HG02759 (cell line): ENCODE measurements at regions not wholly inside any gene's neighbourhood (a gene's known extent, or its start where the extent isn't known, plus 50 kb on each side); places are given as distances from the start of the nearest gene placed in this dataset.
"Not testable (repeated sequence)": the region's sequence is repeated elsewhere in the genome, so short reads cannot be mapped to it uniquely, and the experiment has no call there.

Experiments
- ATAC-seq: cut with Tn5 transposase; IDR thresholded peaks from one replicate; pipeline ENCODE4 v1.9.1; 2021; ENCODE audit warnings: mild to moderate bottlenecking, moderate library complexity; ENCODE audit not compliant: unreplicated experiment

DNA sequence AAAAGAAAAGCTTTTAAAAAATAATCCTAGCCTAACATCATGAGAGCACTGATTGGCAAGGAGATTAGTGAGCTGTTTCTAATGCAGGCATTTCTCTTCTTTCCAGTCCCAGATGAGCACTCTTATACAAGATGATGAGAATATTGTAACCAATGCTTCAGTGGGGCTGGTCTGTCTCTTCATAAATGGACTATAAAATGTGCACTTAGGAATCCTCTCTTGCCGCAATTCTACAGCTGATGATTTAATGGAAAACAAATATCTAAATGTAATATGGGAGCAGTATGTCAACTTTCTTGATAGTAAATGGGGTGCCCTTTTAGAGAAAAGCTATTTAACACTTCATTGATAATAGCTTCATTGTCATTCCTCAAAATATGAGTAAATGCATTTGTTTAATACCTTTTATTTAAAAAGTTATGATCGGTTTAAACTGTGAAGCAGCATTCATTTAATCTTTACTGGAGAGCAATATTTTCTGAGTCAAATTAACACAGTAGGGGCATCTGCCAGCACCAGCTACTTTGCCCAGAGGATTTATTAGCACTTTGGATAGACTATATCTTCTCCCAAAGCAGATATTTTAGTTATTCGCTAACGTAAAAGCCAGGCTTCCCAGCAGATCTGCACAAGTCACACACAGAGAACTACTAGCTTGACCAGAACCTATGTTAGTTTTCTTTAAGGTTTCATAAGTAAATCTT lies 985.9 kb downstream of the DIPK2A start:
- ATAC-seq: no peak

DNA sequence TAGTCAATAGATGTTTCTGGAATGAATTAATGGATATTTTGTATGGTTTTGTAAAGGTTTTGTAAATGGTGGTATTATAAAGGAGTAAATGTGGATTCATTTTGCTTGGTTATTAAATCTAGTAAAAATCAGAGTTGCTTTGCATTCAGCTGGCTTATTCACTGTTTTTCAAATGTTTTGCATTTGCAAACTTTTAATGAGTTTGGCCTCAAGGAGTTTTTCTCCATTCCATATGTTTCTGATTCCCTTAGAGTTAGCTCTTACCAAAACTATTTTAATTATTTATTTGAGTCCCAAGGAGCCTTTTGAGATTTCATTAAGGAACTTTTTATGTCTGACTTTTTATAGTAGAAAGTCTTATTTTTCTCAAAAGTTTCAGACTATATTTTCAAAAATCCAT lies 992.2 kb downstream of the DIPK2A start:
- no peak for ATAC-seq

DNA sequence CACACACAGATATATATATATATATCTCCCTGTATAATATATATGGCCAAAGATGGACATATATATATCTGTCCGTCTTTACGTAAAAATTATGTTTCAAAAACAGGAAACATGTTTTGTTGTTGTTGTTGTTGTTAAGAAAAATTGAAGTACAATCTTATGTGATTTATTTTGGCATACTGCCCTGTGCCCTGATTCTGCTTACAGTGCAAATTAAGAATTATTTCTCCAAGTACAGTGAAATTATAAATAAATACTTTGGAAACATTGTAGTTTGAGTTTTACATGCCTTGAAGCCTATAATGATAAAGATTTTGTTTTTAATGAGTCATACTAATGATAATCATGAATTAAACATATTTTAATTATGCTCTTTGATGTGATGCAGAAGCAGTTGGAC lies 994.9 kb downstream of the DIPK2A start:
- ATAC-seq: no peak

DNA sequence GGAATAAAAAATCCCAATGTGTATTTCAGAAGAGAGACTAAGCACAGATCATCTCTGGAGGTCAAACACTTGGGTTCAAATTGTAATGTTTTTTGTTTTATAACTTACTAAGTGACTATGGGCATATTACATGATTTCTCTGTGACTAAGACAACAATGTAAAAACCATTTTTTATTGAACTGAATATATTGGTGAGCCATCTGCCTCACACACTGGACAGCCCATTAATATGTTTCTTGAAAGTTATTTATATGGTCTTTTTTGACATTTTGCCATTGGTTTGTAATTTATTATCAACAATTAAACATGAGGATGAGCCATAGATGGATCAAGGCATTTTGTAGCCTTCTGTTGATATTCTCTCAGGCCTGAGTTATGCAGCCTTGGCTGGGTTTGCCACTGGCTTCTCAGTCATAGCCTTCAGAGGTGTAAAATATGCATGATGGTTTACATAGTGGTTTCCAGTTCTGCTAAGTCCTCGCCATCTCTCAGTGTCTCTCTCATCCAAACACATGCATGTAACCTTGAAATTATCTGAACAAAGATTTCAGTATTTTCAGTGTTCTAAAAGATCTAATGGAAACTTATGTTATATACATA lies 997.2 kb downstream of the DIPK2A start:
- ATAC-seq: no peak

DNA sequence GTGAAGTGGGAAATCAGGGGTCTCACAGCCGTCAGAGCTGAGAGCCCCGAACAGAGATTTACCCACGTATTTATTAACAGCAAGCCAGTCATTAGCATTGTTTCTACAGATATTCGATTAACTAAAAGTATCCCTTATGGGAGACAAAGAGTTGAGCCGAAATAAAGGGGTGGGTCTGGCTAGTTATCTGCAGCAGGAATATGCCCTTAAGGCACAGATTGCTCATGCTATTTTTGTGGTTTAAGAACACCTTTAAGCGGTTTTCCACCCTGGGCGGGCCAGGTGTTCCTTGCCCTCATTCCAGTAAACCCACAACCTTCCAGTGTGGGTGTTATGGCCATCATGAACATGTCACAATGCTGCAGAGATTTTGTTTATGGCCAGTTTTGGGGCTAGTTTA lies 1012.9 kb downstream of the DIPK2A start:
- not testable (repeated sequence) for ATAC-seq

DNA sequence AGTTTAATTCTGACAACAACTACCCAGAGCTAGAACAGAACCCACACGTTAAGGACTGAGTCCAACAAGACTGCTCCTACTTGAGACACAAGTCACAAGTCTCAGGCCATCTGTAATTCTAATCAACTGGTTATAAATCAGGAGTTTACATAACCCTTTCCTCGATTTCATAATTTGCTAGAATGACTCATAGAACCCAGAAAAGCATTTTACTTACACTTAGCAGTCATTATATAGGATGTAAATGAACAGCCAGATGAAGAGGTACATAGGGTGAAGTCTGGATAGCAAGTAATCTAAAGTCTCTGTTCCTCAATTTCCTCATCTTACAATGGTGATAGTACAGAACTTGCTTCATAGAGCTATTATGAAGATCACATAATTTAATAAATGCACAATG lies 1018.2 kb downstream of the DIPK2A start:
- ATAC-seq: no peak

DNA sequence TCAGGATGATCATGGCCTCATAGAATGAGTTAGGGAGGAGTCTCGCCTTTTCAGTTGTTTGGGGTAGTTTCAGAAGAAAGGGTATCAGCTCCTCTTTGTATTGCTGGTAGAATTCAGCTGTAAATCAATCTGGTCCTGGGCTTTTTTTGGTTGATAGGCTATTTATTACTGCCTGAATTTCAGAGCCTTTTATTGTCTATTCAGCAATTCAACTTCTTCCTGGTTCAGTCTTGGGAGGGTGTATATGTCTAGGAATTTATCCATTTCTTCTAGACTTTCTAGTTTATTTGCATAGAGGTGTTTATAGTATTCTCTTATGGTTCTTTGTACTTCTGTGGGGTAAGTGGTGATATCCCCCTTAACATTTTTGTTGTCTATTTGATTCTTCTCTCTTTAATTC lies 1024.2 kb downstream of the DIPK2A start:
- ATAC-seq: no peak

DNA sequence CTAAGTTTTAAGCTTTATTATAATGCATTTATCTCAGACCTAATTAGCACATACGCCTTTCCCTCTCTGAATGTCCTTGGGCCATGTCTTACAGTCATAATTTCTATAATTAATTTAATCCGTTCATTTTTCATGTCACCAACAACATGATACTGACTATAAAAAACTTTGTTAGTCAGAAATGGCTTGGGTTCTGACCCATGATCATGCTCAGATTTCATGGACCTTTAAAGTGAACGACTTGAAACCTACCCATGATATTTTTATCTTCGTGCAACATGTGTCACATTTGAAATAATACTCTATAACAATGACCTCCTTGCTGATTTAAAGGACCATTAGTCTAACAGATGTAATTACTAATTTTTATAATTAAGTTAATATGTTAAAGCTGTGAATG lies 1033.8 kb downstream of the DIPK2A start:
- ATAC-seq: no peak

DNA sequence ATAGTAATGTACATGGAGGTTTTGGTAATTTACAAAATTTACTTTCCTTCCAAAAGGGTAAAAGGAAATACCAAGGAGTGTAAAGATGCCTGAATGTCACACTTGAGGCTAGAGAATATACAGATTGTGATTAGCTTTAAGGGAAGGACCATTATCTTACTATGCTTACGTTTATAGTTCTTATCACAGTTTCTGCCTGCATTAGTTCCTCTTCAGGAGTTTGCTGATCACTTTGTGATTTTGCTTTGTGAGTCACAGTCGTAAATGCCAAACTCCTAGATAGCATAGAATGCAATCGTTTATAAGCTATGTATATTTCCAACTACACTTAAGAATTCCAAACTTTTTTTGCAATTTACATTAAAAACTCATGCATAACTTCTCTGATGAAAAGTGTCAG lies 1034.6 kb downstream of the DIPK2A start:
- no peak for ATAC-seq

DNA sequence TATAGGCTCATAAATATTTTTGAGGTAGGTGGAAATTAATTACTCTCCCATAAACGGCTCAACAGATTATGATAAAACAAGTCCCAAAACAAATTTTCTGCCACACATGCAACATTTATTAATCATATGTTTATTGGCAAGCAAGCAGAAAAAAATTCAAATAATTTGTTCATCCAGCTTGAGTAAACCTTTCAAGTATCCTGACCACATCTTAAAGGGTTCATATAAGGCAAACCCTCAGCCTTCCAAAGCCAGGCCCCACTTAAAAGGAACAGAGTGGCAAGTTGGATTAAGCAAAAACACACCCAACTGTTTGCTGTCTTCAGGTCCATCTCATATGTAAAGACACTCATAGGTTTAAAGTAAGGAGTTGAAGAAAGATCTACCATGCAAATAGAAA lies 1042.3 kb downstream of the DIPK2A start:
- ATAC-seq: no peak

DNA sequence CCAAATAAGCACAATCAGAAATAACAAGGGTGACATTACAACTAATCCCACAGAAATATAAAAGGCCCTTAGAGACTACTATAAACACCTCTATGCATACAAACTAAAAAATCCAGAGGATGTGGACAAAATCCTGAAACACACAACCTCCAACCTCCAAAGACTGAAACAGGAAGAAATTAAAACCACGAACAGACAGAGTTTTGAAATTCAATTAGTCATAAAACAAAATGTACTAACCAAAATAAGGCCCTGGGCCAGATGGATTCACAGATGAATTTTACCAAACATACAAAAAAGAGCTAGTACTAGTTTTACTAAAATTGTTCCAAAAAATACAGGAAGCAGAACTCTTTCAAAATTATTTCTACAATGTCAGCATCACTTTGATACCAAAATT lies 1043.6 kb downstream of the DIPK2A start:
- no peak for ATAC-seq

DNA sequence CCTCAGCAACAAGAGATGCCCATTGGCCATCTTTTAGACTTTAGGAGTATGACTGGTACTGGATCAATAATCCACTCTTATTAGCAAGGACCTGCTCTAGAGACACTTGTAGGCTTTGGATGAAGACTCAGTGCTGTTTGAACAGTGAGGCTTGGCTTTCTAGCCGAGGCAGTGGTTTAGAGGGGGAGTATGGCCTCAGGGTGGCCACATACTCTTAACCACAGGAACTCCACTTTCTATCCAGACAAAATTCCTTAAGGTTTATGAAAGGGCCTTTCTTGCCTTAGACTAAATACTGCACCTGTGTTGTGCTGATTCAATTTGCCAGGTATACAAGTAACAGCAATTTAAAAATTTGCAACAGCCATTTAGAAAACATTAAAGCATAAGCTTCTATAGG lies 1046.3 kb downstream of the DIPK2A start:
- ATAC-seq: no peak

DNA sequence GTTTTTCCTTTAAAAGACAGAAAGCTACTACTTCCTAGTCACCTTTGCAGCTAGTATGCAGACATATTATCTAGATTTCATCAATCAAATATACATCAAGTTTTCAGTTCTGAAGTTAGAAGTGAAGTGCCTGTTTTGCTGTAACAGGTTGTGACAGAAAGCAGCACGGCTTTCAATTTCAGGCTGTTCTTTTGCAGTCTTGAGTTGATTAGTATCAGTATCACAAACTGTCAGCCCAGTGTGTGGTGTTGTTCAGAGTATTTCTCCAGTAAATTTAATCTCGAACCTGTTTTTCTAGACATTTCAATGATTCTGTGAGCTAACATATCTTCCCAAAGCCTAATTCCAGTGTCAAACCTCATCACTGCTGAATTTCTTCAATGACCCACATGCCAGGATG lies 1050.8 kb downstream of the DIPK2A start:
- no peak for ATAC-seq

DNA sequence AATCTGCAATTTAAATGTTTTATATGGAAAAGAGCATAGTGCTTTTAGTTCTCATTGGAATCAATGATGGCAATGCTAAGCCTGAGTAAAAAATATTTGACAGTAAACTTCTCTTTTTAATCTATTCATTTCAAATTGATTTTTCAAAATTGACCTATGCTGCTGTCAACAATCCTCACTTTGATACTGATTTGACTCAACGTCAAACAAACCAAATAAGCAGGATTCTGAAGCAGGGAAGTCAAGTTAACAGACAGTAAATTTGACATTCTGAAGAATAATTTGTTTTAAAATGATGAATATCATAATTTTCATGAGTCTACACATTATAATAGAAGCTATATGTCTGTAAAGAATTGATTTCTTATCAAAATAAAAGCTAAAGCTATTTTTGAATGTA lies 1053.1 kb downstream of the DIPK2A start:
- no peak for ATAC-seq

DNA sequence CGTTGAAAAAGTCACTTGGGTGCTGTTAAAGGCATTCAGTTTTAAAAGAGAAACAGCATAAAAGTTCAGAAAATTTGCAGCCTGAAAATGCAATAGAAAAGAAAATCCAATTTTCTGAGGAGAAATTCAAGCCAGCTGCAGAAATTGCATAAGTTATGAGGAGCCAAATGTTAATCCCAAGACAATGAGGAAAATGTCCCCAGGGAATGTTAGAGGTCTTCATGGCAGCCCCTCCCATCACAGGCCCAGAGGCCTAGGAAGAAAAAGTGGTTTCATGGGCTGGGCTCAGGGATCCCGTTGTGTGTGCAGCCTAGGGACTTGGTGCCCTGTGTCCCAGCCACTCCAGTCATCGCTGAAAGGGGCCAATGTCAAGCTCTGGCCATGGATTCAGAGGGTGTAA lies 1055.6 kb downstream of the DIPK2A start:
- not testable (repeated sequence) for ATAC-seq

DNA sequence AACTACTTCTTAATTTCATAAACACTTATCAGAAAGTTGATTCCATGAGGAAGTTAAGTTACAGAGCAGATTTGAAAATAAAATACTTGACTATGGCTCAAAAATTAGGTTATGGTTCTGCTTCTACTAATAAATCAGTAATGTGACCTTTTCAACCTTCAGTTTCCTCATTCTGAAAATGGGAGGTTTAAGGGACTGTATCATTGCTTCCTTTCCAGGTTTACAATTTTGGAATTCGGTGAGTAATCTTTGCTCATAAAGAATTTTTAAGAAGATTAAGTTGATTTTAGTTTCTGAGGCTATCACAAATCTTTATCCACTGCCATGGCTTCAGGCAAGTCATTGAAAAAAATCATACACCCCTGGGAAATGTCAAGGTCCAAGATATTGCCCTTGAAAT lies 1061.2 kb downstream of the DIPK2A start:
- no peak for ATAC-seq

DNA sequence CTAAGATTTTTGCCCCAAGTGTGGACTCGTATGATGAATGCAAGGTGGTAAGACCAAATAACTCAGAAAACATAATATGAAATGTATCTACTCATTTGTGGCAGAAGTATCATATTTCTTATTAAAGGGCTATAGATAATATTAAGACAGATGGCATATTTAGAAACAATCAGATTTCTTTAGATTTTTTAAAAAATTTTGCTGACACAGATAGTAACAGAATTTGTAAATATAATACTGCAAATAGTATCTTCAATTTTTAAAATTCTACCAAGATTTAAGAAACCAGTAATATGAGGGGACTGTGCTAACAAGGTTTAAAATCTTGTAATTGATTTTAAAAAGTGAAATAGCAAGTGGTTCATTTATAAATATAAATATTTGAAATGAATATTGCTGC lies 1064.1 kb downstream of the DIPK2A start:
- ATAC-seq: no peak

DNA sequence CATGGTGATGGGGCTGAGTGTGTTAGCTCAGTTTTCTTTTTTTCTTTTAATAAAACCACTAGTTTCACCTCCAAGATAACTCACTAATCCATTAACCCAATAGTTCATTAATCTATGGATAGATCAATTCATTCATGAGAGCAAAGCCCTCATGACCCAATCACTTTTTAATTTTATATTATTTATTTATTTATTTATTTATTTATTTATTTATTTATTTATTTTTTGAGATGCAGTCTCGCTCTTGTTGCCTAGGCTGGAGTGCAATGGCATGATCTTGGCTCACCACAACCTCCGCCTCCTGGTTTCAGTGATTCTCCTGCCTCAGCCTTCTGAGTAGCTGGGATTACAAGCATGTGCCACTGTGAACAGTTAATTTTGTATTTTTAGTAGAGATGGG lies 1082.4 kb downstream of the DIPK2A start:
- not testable (repeated sequence) for ATAC-seq

DNA sequence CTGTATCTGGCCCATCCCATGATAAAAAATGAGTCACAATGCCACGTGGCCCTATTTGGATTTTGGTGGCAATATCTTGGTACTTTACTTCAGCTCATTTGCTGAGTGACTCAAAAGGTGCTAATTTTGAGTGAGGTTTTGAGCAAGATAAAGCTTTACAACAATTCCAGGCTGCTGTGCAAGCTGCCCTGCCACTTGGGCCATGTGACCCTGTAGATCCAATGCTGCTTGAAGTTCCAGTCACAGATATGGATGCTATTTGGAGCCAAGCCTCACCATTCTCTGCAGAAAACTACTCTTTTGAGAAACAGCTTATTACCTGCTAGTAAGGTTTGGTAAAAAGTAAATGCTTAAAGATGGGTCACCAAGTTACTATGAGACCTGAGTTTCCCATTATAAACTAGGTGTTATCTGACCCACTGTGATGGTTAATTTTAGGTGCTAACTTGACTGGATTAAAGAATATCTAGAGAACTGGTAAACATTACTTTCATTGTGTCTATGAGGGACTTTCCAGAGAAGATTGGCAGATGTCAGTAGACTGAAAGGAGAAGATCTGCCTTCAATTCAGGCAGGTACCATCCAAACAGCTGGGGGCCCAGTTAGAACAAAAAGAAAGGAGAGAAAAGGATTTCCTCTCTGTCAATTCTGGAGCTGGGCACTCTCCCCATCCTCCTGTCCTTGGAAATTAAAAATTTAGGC lies 1083.9 kb downstream of the DIPK2A start:
- peak; percentile 77 for ATAC-seq

DNA sequence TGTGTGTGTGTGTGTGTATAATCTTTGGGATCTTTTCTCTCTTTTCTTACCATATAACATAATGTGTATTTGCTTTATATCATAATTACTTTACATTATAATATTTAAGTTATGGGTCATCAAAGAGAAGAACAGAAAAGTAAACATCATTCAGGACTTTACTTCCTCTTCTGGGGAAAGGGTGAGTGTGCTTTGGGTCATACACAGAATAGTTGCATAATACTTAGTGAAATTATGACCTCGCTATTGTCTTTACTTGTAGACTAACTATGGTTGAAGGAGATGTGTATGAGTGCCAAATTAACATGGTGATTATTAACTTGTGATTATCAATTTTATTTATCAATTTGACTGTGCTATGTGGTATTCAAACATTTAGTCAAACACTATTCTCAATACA lies 1086.9 kb downstream of the DIPK2A start:
- ATAC-seq: no peak

DNA sequence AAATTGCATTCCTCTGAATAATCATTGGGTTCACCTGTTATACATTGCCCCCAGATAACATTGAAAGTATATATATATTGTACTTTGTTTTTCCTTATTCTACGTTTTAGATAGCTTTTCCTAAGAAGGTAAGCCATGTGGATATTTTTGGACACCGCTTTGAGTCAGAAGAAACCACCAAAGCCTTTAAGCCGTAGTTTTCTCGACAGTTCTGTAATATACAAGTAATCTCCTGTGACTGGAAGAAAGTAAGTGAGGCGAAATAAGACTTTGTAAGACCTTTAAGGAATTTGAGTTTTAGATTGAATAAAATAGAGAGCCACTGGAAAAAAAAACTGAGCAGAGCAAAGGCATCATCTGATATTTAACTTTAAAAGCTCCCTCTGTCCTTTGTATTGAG lies 1092.0 kb downstream of the DIPK2A start:
- ATAC-seq: no peak

DNA sequence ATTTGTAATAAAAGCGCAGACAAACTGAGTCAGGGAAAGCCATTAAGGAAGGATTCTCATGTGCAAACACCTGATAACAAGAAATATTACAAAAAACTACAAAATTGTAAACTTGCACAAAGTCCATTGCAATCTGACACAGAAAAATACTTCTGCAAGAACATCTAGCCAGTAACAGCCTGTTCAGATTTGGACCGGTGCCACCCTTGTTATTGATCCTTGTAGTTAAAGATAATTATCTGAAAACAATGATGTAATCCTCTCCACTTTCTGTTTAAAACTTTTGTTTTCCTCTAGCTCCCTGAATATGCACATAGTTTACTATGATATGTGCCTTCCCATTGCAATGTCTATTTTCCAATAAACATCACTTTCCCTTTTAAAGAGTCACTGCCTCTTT lies 1090.2 kb downstream of the PLOD2 start:
- no peak for ATAC-seq
